AG04450 (cell line): ENCODE measurements at regions not wholly inside any gene's neighbourhood (a gene's known extent, or its start where the extent isn't known, plus 50 kb on each side); places are given as distances from the start of the nearest gene placed in this dataset.

ENCODE experiments used
- CTCF ChIA-PET: fragments of 300-600, 350-600 bp; formaldehyde crosslinking; extraction: SDS; loops from one replicate; lab custom pipeline; 2022; ENCODE audit warnings: antibody characterized with exemption, inconsistent platforms; lab: Charles Lee
- POLR2A ChIA-PET: fragments of 350-600 bp; formaldehyde crosslinking; extraction: SDS; loops from one replicate; lab custom pipeline; 2021; ENCODE audit warnings: antibody characterized with exemption, inconsistent platforms; lab: Yijun Ruan, JAX
- DNase-seq: peaks from one replicate; pipeline ENCODE4 v3.0.0-alpha.2; 2011; ENCODE audit warnings: low read depth, low spot score
- H3K27ac ChIP-seq: one replicate; pipeline ENCODE4 v1.5.1; 2012; ENCODE audit warnings: low read depth, low read length, control low read depth
- H3K27me3 ChIP-seq: one replicate; pipeline ENCODE4 v1.6.0; 2012; ENCODE audit warnings: low read length; ENCODE audit not compliant: control insufficient read depth, insufficient read depth
- H3K4me3 ChIP-seq: 2 replicates; pipeline ENCODE4 v1.5.1; 2011; ENCODE audit warnings: mild to moderate bottlenecking, low read depth, low read length, control low read depth
- H3K9me3 ChIP-seq: 2 replicates; pipeline ENCODE4 v1.5.1; 2012; ENCODE audit warnings: low read length; ENCODE audit not compliant: control insufficient read depth, insufficient read depth
- CTCF ChIP-seq: IDR thresholded peaks from 2 replicates; pipeline ENCODE4 v1.5.1; 2011; ENCODE audit warnings: low read depth, low read length, control low read depth, inconsistent platforms

- no peak overlapping the region for H3K4me3 ChIP-seq
- DNase-seq, result no peak
- H3K27ac ChIP-seq, result no peak overlapping the region
- peaks cover 20% of the 10 kb centered on the region for H3K27me3 ChIP-seq
- ChIA-PET CTCF (no interaction called here), POLR2A (no interaction called here)
- no peaks in the 10 kb centered on the region for H3K9me3 ChIP-seq
- TF ChIP-seq CTCF, result no peak
Measured at GRCh38 chr3:40617084-40617483, 92.3 kb downstream of the ZNF621 start.

- no peaks in the 10 kb centered on the region for H3K9me3 ChIP-seq
- POLR2A ChIA-PET, result no interaction called here
- no peak overlapping the region for H3K27ac ChIP-seq
- TF ChIP-seq CTCF, result no peak
- DNase-seq, result no peak
- H3K27me3 ChIP-seq, result peaks cover 16% of the 10 kb centered on the region
- CTCF ChIA-PET, result no interaction called here
- H3K4me3 ChIP-seq, result no peak overlapping the region
Measured at GRCh38 chr3:40618158-40618557, 93.4 kb downstream of the ZNF621 start.

- no peak for DNase-seq
- POLR2A ChIA-PET, result no interaction called here
Measured at GRCh38 chr3:40620151-40620550, 95.4 kb downstream of the ZNF621 start.

GRCh38 chr3:40621252-40621651 is 96.5 kb downstream of the ZNF621 start:
- DNase-seq, result no peak
- CTCF ChIA-PET, result no interaction called here
- H3K9me3 ChIP-seq, result no peaks in the 10 kb centered on the region; the same call in 1 of the 2 replicates
- TF ChIP-seq CTCF, result no peak
- H3K27ac ChIP-seq, result no peak overlapping the region
- H3K27me3 ChIP-seq, result peaks cover 3% of the 10 kb centered on the region
- POLR2A ChIA-PET, result no interaction called here
- no peak overlapping the region for H3K4me3 ChIP-seq

More at GRCh38 chr3:40620151-40620550, 95.4 kb downstream of the ZNF621 start:
- CTCF ChIA-PET, result no interaction called here
- TF ChIP-seq CTCF, result no peak
- H3K4me3 ChIP-seq, result no peak overlapping the region
- H3K9me3 ChIP-seq, result no peaks in the 10 kb centered on the region; the same call in 1 of the 2 replicates
- H3K27me3 ChIP-seq, result peaks cover 14% of the 10 kb centered on the region
- no peak overlapping the region for H3K27ac ChIP-seq

GRCh38 chr3:40623567-40623966 is 98.8 kb downstream of the ZNF621 start:
- no peak for TF ChIP-seq CTCF
- POLR2A ChIA-PET, result no interaction called here

More at GRCh38 chr3:40623567-40623966, 98.8 kb downstream of the ZNF621 start:
- no peaks in the 10 kb centered on the region; the same call in 1 of the 2 replicates for H3K9me3 ChIP-seq
- no peak overlapping the region for H3K4me3 ChIP-seq
- no peak for DNase-seq
- H3K27ac ChIP-seq, result no peak overlapping the region
- CTCF ChIA-PET, result no interaction called here
- no peaks in the 10 kb centered on the region for H3K27me3 ChIP-seq
